Daoy (cell line): ENCODE measurements at regions not wholly inside any gene's neighbourhood (a gene's known extent, or its start where the extent isn't known, plus 50 kb on each side); places are given as distances from the start of the nearest gene placed in this dataset.

ENCODE experiments used
- DNase-seq: peaks from one replicate; pipeline ENCODE4 v3.0.0-alpha.2; 2015; ENCODE audit warnings: low read depth

GRCh38 chr6:91812596-91813274 is 1225.9 kb upstream of the MAP3K7 start:
- no peak for DNase-seq

- DNase-seq, result no peak
Observed at GRCh38 chr6:91804981-91805380, 1218.1 kb upstream of the MAP3K7 start.

GRCh38 chr6:91802431-91802830 is 1215.6 kb upstream of the MAP3K7 start:
- no peak for DNase-seq

GRCh38 chr6:91796603-91797002 is 1209.7 kb upstream of the MAP3K7 start:
- no peak for DNase-seq

GRCh38 chr6:91788501-91788900 is 1201.6 kb upstream of the MAP3K7 start:
- DNase-seq, result no peak

- no peak for DNase-seq
Observed at GRCh38 chr6:91786474-91787184, 1199.8 kb upstream of the MAP3K7 start.

- DNase-seq, result no peak
Observed at GRCh38 chr6:91782802-91783201, 1195.9 kb upstream of the MAP3K7 start.

GRCh38 chr6:91781946-91782345 is 1195.1 kb upstream of the MAP3K7 start:
- no peak for DNase-seq

- DNase-seq, result no peak
Observed at GRCh38 chr6:91780270-91780669, 1193.4 kb upstream of the MAP3K7 start.

- DNase-seq, result no peak
Observed at GRCh38 chr6:91761621-91762020, 1174.7 kb upstream of the MAP3K7 start.

- DNase-seq, result no peak
Observed at GRCh38 chr6:91754691-91755090, 1167.8 kb upstream of the MAP3K7 start.

GRCh38 chr6:91751526-91751925 is 1164.7 kb upstream of the MAP3K7 start:
- DNase-seq, result no peak

- no peak for DNase-seq
Observed at GRCh38 chr6:91744566-91744965, 1157.7 kb upstream of the MAP3K7 start.

- DNase-seq, result no peak
Observed at GRCh38 chr6:91743756-91744155, 1156.9 kb upstream of the MAP3K7 start.

GRCh38 chr6:91731939-91732338 is 1145.1 kb upstream of the MAP3K7 start:
- no peak for DNase-seq

GRCh38 chr6:91730710-91731109 is 1143.8 kb upstream of the MAP3K7 start:
- no peak for DNase-seq

- no peak for DNase-seq
Observed at GRCh38 chr6:91720324-91720723, 1133.5 kb upstream of the MAP3K7 start.

- DNase-seq, result no peak
Observed at GRCh38 chr6:91719414-91719813, 1132.5 kb upstream of the MAP3K7 start.

- no peak for DNase-seq
Observed at GRCh38 chr6:91718198-91718597, 1131.3 kb upstream of the MAP3K7 start.

- DNase-seq, result no peak
Observed at GRCh38 chr6:91717094-91717493, 1130.2 kb upstream of the MAP3K7 start.

- DNase-seq, result no peak
Observed at GRCh38 chr6:91716361-91716760, 1129.5 kb upstream of the MAP3K7 start.

- no peak for DNase-seq
Observed at GRCh38 chr6:91715171-91715805, 1128.4 kb upstream of the MAP3K7 start.

- DNase-seq, result no peak
Observed at GRCh38 chr6:91713911-91714310, 1127.0 kb upstream of the MAP3K7 start.
